ENCODE measurements at regions not wholly inside any gene's neighbourhood (a gene's known extent, or its start where the extent isn't known, plus 50 kb on each side); places are given as distances from the start of the nearest gene placed in this dataset.

DNA sequence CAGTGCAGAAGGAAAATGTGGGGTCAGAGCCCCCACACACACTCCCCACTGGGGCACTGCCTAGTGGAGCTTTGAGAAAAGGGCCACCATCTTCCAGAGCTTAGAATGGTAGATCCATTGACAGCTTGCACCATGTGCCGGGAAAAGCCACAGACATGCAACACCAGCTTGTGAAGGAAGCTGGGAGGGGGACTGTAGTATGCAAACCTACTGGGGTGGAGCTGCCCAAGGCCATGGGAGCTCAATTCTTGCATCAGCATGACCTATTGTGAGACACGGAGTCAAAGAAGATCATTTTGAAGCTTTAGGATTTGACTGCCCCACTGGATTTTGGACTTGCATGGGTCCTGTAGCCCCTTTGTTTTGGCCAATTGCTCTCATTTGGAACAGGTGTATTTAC lies 142.8 kb upstream of the ARHGEF9 start:
- Histone ChIP-seq H3K9ac (ENCODE audit: insufficient read depth, low read length) (no peak overlapping the region), H3K36me3 (ENCODE audit: control insufficient read depth, insufficient read depth, low read length) (no peaks in the 10 kb centered on the region), H3K4me2 (ENCODE audit: extremely low read depth, insufficient read depth, low read length) (no peak overlapping the region), H3K27ac (ENCODE audit: insufficient read depth, low read length) (no peak overlapping the region), H3K27me3 (ENCODE audit: control insufficient read depth, insufficient read depth, low read length) (no peaks in the 10 kb centered on the region), H3K4me1 (ENCODE audit: control insufficient read depth, extremely low read depth, insufficient read depth, low read length) (no peaks in the 10 kb centered on the region), H3K9me3 (ENCODE audit: control insufficient read depth, insufficient read depth, low read depth, low read length) (no peaks in the 10 kb centered on the region), H3K4me3 (replicated peaks in 1 of 4; ENCODE audit: control extremely low read depth in 1 of 4, insufficient read depth in 1 of 4, low read depth in 3 of 4, low read length in 4 of 4) (no peak overlapping the region), H4K20me1 (ENCODE audit: control insufficient read depth, extremely low read depth, insufficient read depth, low read length) (no peaks in the 10 kb centered on the region), H2AFZ (ENCODE audit: low read length) (no peak overlapping the region), H3K79me2 (ENCODE audit: control insufficient read depth, insufficient read depth, low read length) (no peaks in the 10 kb centered on the region)
- TF ChIP-seq CTCF (conservative IDR thresholded peaks at IDR 0.05 in 1 of 2, IDR thresholded peaks at IDR 0.05 in 1 of 2; ENCODE audit: low read depth in 1 of 2, low read length in 2 of 2) (no peak), EZH2 (IDR thresholded peaks at IDR 0.05; ENCODE audit: low read length, missing control alignments) (no peak)
- DNase-seq (ENCODE audit: low read depth in 2 of 2): no peak

- Histone ChIP-seq H3K79me2 (ENCODE audit: control insufficient read depth, insufficient read depth, low read length) (no peaks in the 10 kb centered on the region), H4K20me1 (ENCODE audit: control insufficient read depth, extremely low read depth, insufficient read depth, low read length) (no peaks in the 10 kb centered on the region), H3K36me3 (ENCODE audit: control insufficient read depth, insufficient read depth, low read length) (no peaks in the 10 kb centered on the region), H2AFZ (ENCODE audit: low read length) (no peak overlapping the region), H3K9ac (ENCODE audit: insufficient read depth, low read length) (no peak overlapping the region), H3K27me3 (ENCODE audit: control insufficient read depth, insufficient read depth, low read length) (no peaks in the 10 kb centered on the region), H3K9me3 (ENCODE audit: control insufficient read depth, insufficient read depth, low read depth, low read length) (no peaks in the 10 kb centered on the region), H3K4me2 (ENCODE audit: extremely low read depth, insufficient read depth, low read length) (no peak overlapping the region), H3K27ac (ENCODE audit: insufficient read depth, low read length) (no peak overlapping the region), H3K4me1 (ENCODE audit: control insufficient read depth, extremely low read depth, insufficient read depth, low read length) (no peaks in the 10 kb centered on the region), H3K4me3 (replicated peaks in 1 of 4; ENCODE audit: control extremely low read depth in 1 of 4, insufficient read depth in 1 of 4, low read depth in 3 of 4, low read length in 4 of 4) (no peak overlapping the region)
- peak; percentile 1 to 8 for DNase-seq (ENCODE audit: low read depth in 2 of 2)
- no peak for TF ChIP-seq CTCF (conservative IDR thresholded peaks at IDR 0.05 in 1 of 2, IDR thresholded peaks at IDR 0.05 in 1 of 2; ENCODE audit: low read depth in 1 of 2, low read length in 2 of 2)
- TF ChIP-seq EZH2 (IDR thresholded peaks at IDR 0.05; ENCODE audit: low read length, missing control alignments): no peak
These were observed 137.2 kb upstream of the ARHGEF9 start for GRCh38 chrX:63922221-63922620.

DNA sequence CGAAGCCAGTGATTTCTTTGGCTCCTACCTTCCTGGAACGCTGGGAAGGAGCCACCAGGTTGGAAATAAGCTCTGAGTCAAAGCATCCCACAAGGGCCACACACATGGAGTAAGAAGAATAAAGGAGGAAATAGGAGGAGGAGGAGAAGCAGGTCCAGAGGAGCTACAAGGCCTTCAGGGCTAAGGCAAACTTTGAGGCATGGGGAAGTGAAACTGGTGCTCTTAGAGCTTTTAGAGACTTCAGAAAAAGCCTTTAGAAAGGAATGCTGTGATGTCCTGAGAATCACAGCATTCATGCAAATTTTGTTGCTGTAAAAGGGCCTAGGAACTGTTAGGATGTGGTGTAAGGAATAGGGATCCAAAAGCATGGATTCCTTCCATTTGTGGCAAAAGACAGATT lies 135.9 kb upstream of the ARHGEF9 start:
- no peak for DNase-seq (ENCODE audit: low read depth in 2 of 2)
- Histone ChIP-seq H3K79me2 (ENCODE audit: control insufficient read depth, insufficient read depth, low read length) (no peaks in the 10 kb centered on the region), H2AFZ (ENCODE audit: low read length) (no peak overlapping the region), H3K4me1 (ENCODE audit: control insufficient read depth, extremely low read depth, insufficient read depth, low read length) (no peaks in the 10 kb centered on the region), H3K9ac (ENCODE audit: insufficient read depth, low read length) (no peak overlapping the region), H4K20me1 (ENCODE audit: control insufficient read depth, extremely low read depth, insufficient read depth, low read length) (no peaks in the 10 kb centered on the region), H3K9me3 (ENCODE audit: control insufficient read depth, insufficient read depth, low read depth, low read length) (no peaks in the 10 kb centered on the region), H3K36me3 (ENCODE audit: control insufficient read depth, insufficient read depth, low read length) (no peaks in the 10 kb centered on the region), H3K4me3 (replicated peaks in 1 of 4; ENCODE audit: control extremely low read depth in 1 of 4, insufficient read depth in 1 of 4, low read depth in 3 of 4, low read length in 4 of 4) (no peak overlapping the region), H3K4me2 (ENCODE audit: extremely low read depth, insufficient read depth, low read length) (no peak overlapping the region), H3K27me3 (ENCODE audit: control insufficient read depth, insufficient read depth, low read length) (no peaks in the 10 kb centered on the region), H3K27ac (ENCODE audit: insufficient read depth, low read length) (no peak overlapping the region)
- TF ChIP-seq EZH2 (IDR thresholded peaks at IDR 0.05; ENCODE audit: low read length, missing control alignments): no peak
